ENCODE measurements at regions not wholly inside any gene's neighbourhood (a gene's known extent, or its start where the extent isn't known, plus 50 kb on each side); places are given as distances from the start of the nearest gene placed in this dataset.
"Not testable (repeated sequence)": the region's sequence is repeated elsewhere in the genome, so short reads cannot be mapped to it uniquely, and the experiment has no call there.

- Histone ChIP-seq H3K36me3 (ENCODE audit: control insufficient read depth, insufficient read depth, low read length) (no peaks in the 10 kb centered on the region), H3K4me3 (ENCODE audit: low read depth, low read length) (no peak overlapping the region), H3K27me3 (replicated peaks; ENCODE audit: control insufficient read depth, insufficient read depth, low read length) (no peaks in the 10 kb centered on the region), H3K9me3 (no peaks in the 10 kb centered on the region), H3K4me1 (0 out of 2 replicates have a peak, but pooled peaks cover 8% of the 10 kb centered on the region)
- Mint-ChIP-seq H3K27me3 (ENCODE audit: insufficient read depth, unreplicated experiment) (no peaks in the 10 kb centered on the region), H3K4me3 (ENCODE audit: unreplicated experiment) (peak overlapping the region; percentile 48), H3K9me3 (ENCODE audit: unreplicated experiment) (no peaks in the 10 kb centered on the region), H3K36me3 (ENCODE audit: insufficient read depth, unreplicated experiment) (no peaks in the 10 kb centered on the region), H3K27ac (ENCODE audit: unreplicated experiment) (peak overlapping the region; percentile 78), H3K4me1 (ENCODE audit: low read depth, unreplicated experiment) (peaks cover 9% of the 10 kb centered on the region)
- BruUV-seq (replicated peaks) = no TSS peak
- POLR2A ChIA-PET = no interaction called here
- no peak for TF ChIP-seq CTCF (IDR thresholded peaks at IDR 0.05; ENCODE audit: insufficient read depth in 1 of 2, low read depth in 1 of 2, low read length in 1 of 2, severe bottlenecking in 1 of 2, unreplicated experiment in 1 of 2)
- intact Hi-C loops (cut with micrococcal nuclease; ENCODE audit: unreplicated experiment) = loop anchor here (2.0 kb wide), 1 partner anchor 49 kb away; no protein-coding TSS in a partner anchor
- CTCF ChIA-PET = no interaction called here
- peak in 1 of 2 experiments; percentile 22 for DNase-seq
These were observed 131.1 kb downstream of the DSEL start for GRCh38 chr18:67385455-67385854.

GRCh38 chr18:67384057-67384456 lies 132.5 kb downstream of the DSEL start:
- not testable (repeated sequence) for H3K4me3 Mint-ChIP-seq (ENCODE audit: unreplicated experiment)

GRCh38 chr18:67381608-67382150 lies 134.8 kb downstream of the DSEL start:
- ChIA-PET POLR2A (no interaction called here), CTCF (no interaction called here)
- no peaks in the 10 kb centered on the region for H3K9me3 ChIP-seq
- Mint-ChIP-seq H3K4me3 (ENCODE audit: unreplicated experiment) (no peak overlapping the region), H3K27me3 (ENCODE audit: insufficient read depth, unreplicated experiment) (no peaks in the 10 kb centered on the region), H3K9me3 (ENCODE audit: unreplicated experiment) (no peaks in the 10 kb centered on the region), H3K4me1 (ENCODE audit: low read depth, unreplicated experiment) (peaks cover 9% of the 10 kb centered on the region), H3K27ac (ENCODE audit: unreplicated experiment) (no peak overlapping the region), H3K36me3 (ENCODE audit: insufficient read depth, unreplicated experiment) (no peaks in the 10 kb centered on the region)
- H3K36me3 ChIP-seq (ENCODE audit: control insufficient read depth, insufficient read depth, low read length) = no peaks in the 10 kb centered on the region
- 0 out of 2 replicates have a peak, but pooled peaks cover 8% of the 10 kb centered on the region for H3K4me1 ChIP-seq
- DNase-seq = no peak
- H3K27me3 ChIP-seq (replicated peaks; ENCODE audit: control insufficient read depth, insufficient read depth, low read length) = no peaks in the 10 kb centered on the region
- no peak overlapping the region for H3K4me3 ChIP-seq (ENCODE audit: low read depth, low read length)
- no TSS peak for BruUV-seq (replicated peaks)
- no peak for TF ChIP-seq CTCF (IDR thresholded peaks at IDR 0.05; ENCODE audit: insufficient read depth in 1 of 2, low read depth in 1 of 2, low read length in 1 of 2, severe bottlenecking in 1 of 2, unreplicated experiment in 1 of 2)
- intact Hi-C loops (cut with micrococcal nuclease; ENCODE audit: unreplicated experiment) = no loop called here

More at GRCh38 chr18:67384057-67384456, 132.5 kb downstream of the DSEL start:
- H3K27ac Mint-ChIP-seq (ENCODE audit: unreplicated experiment); H3K27me3 Mint-ChIP-seq (ENCODE audit: insufficient read depth, unreplicated experiment); POLR2A ChIA-PET; H3K4me1 Mint-ChIP-seq (ENCODE audit: low read depth, unreplicated experiment); DNase-seq; H3K27me3 ChIP-seq (replicated peaks; ENCODE audit: control insufficient read depth, insufficient read depth, low read length); H3K9me3 Mint-ChIP-seq (ENCODE audit: unreplicated experiment); BruUV-seq (replicated peaks); H3K36me3 Mint-ChIP-seq (ENCODE audit: insufficient read depth, unreplicated experiment); H3K36me3 ChIP-seq (ENCODE audit: control insufficient read depth, insufficient read depth, low read length); H3K9me3 ChIP-seq; CTCF ChIA-PET; H3K4me3 ChIP-seq (ENCODE audit: low read depth, low read length); H3K4me1 ChIP-seq: not testable (repeated sequence)
- intact Hi-C loops (cut with micrococcal nuclease; ENCODE audit: unreplicated experiment) = loop anchor here (2.0 kb wide), 1 partner anchor 51 kb away; no protein-coding TSS in a partner anchor

All from Caco-2 (cell line).